ENCODE measurements at regions not wholly inside any gene's neighbourhood (a gene's known extent, or its start where the extent isn't known, plus 50 kb on each side); places are given as distances from the start of the nearest gene placed in this dataset.

DNA sequence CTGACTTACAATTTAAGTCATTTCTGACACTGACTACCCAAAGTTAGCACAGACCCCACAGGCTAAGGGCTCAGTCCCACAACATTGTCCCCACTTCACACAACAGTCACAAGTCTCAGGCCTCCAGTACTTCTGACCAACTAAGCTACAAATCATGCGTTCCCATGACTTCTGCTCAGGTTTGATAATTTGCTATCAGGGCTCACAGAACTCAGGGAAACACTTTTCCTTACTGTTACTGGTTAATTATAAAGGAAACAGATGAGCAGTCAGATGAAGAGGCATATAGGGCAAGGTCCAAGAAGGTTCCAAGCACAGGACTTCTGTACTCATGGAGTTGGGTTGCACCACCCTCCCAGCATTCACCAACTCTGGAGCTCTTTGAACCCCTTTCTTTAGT is 151.2 kb upstream of the TNR start:
- Histone ChIP-seq H3K4me3 (ENCODE audit: control insufficient read depth in 2 of 3, extremely low read depth in 1 of 3, insufficient read depth in 2 of 3, low read depth in 1 of 3, low read length in 3 of 3) (no peak overlapping the region), H3K4me1 (ENCODE audit: control insufficient read depth, extremely low read depth, insufficient read depth, low read length) (no peaks in the 10 kb centered on the region), H3K9ac (ENCODE audit: control insufficient read depth, extremely low read depth, insufficient read depth, low read length) (no peak overlapping the region), H3K9me1 (ENCODE audit: control insufficient read depth, extremely low read depth, insufficient read depth, low read length) (no peaks in the 10 kb centered on the region), H3K9me3 (ENCODE audit: control insufficient read depth, low read depth, low read length) (no peaks in the 10 kb centered on the region), H2AFZ (ENCODE audit: control insufficient read depth, low read length) (no peak overlapping the region), H3K36me3 (ENCODE audit: control insufficient read depth in 2 of 2, extremely low read depth in 1 of 2, insufficient read depth in 2 of 2, low read length in 2 of 2) (no peaks in the 10 kb centered on the region), H3K79me2 (ENCODE audit: control insufficient read depth, insufficient read depth, low read length) (no peaks in the 10 kb centered on the region), H4K20me1 (ENCODE audit: control insufficient read depth, extremely low read depth, insufficient read depth, low read length) (no peaks in the 10 kb centered on the region), H3K27me3 (ENCODE audit: control insufficient read depth, extremely low read depth, insufficient read depth, low read length) (no peaks in the 10 kb centered on the region), H3K4me2 (ENCODE audit: control insufficient read depth, extremely low read depth, insufficient read depth, low read depth, low read length) (no peak overlapping the region), H3K27ac (ENCODE audit: control insufficient read depth, insufficient read depth, low read length) (no peak overlapping the region)
- no peak for FAIRE-seq
- dilution Hi-C loops (cut with MboI; ENCODE audit: extremely low pct_ligation_motif_present, low sequenced_read_pairs) = no loop called here
- no peak for TF ChIP-seq EZH2 (IDR thresholded peaks at IDR 0.05; ENCODE audit: low read length)
- TF ChIP-seq, protein P1, sequence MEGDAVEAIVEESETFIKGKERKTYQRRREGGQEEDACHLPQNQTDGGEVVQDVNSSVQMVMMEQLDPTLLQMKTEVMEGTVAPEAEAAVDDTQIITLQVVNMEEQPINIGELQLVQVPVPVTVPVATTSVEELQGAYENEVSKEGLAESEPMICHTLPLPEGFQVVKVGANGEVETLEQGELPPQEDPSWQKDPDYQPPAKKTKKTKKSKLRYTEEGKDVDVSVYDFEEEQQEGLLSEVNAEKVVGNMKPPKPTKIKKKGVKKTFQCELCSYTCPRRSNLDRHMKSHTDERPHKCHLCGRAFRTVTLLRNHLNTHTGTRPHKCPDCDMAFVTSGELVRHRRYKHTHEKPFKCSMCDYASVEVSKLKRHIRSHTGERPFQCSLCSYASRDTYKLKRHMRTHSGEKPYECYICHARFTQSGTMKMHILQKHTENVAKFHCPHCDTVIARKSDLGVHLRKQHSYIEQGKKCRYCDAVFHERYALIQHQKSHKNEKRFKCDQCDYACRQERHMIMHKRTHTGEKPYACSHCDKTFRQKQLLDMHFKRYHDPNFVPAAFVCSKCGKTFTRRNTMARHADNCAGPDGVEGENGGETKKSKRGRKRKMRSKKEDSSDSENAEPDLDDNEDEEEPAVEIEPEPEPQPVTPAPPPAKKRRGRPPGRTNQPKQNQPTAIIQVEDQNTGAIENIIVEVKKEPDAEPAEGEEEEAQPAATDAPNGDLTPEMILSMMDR (optimal IDR thresholded peaks at IDR 0.05 in 1 of 3, IDR thresholded peaks at IDR 0.05 in 1 of 3, conservative IDR thresholded peaks at IDR 0.05 in 1 of 3; ENCODE audit: extremely low read depth in 1 of 3, insufficient read depth in 2 of 3, low read length in 3 of 3) = no peak
- DNase-seq (ENCODE audit: low read depth, low spot score) = no peak

DNA sequence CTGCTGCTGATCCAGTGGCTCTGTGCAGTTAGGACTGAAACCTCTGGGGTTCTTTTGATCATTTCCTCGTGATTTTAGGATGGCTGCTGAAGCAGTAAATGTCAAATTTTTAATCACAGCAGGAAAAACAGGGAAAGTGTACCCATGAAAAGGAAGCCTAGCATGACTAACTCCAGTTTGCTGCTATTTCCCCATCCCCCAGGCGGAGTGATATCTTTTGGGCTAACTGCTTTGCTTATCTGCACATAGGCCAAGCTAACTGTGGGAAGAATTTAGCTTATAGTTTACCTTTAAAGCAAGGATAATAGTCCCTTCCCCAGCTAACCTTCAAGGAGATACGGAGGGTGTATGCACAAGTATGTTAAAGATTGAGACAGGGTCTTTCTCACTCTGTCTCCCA is 149.8 kb upstream of the TNR start:
- Histone ChIP-seq H3K4me2 (ENCODE audit: control insufficient read depth, extremely low read depth, insufficient read depth, low read depth, low read length) (no peak overlapping the region), H3K79me2 (ENCODE audit: control insufficient read depth, insufficient read depth, low read length) (no peaks in the 10 kb centered on the region), H3K27me3 (ENCODE audit: control insufficient read depth, extremely low read depth, insufficient read depth, low read length) (no peaks in the 10 kb centered on the region), H3K9me3 (ENCODE audit: control insufficient read depth, low read depth, low read length) (no peaks in the 10 kb centered on the region), H3K4me3 (ENCODE audit: control insufficient read depth in 2 of 3, extremely low read depth in 1 of 3, insufficient read depth in 2 of 3, low read depth in 1 of 3, low read length in 3 of 3) (no peak overlapping the region), H3K9me1 (ENCODE audit: control insufficient read depth, extremely low read depth, insufficient read depth, low read length) (no peaks in the 10 kb centered on the region), H3K9ac (ENCODE audit: control insufficient read depth, extremely low read depth, insufficient read depth, low read length) (no peak overlapping the region), H3K27ac (ENCODE audit: control insufficient read depth, insufficient read depth, low read length) (no peak overlapping the region), H2AFZ (ENCODE audit: control insufficient read depth, low read length) (no peak overlapping the region), H3K4me1 (ENCODE audit: control insufficient read depth, extremely low read depth, insufficient read depth, low read length) (no peaks in the 10 kb centered on the region), H4K20me1 (ENCODE audit: control insufficient read depth, extremely low read depth, insufficient read depth, low read length) (no peaks in the 10 kb centered on the region), H3K36me3 (ENCODE audit: control insufficient read depth in 2 of 2, extremely low read depth in 1 of 2, insufficient read depth in 2 of 2, low read length in 2 of 2) (no peaks in the 10 kb centered on the region)
- FAIRE-seq = no peak
- TF ChIP-seq, protein P1 (optimal IDR thresholded peaks at IDR 0.05 in 1 of 3, IDR thresholded peaks at IDR 0.05 in 1 of 3, conservative IDR thresholded peaks at IDR 0.05 in 1 of 3; ENCODE audit: extremely low read depth in 1 of 3, insufficient read depth in 2 of 3, low read length in 3 of 3) = no peak
- no peak for TF ChIP-seq EZH2 (IDR thresholded peaks at IDR 0.05; ENCODE audit: low read length)
- dilution Hi-C loops (cut with MboI; ENCODE audit: extremely low pct_ligation_motif_present, low sequenced_read_pairs) = no loop called here
- no peak for DNase-seq (ENCODE audit: low read depth, low spot score)
